Caco-2 (cell line): ENCODE measurements at regions not wholly inside any gene's neighbourhood (a gene's known extent, or its start where the extent isn't known, plus 50 kb on each side); places are given as distances from the start of the nearest gene placed in this dataset.

Experiments used
- BruUV-seq: library from RNA; stranded (reverse); fragments of 400-500 nt; replicated peaks from 2 replicates; lab custom pipeline; 2021; lab: Mats Ljungman, UMichigan
- CTCF ChIA-PET: fragments of 300-600 bp; sonication (Branson Sonifier 250); formaldehyde crosslinking; loops from one replicate; lab custom pipeline; 2022; ENCODE audit warnings: antibody characterized with exemption; lab: Charles Lee
- POLR2A ChIA-PET: fragments of 300-600 bp; sonication (Branson Sonifier 250); formaldehyde crosslinking; loops from one replicate; lab custom pipeline; 2022; ENCODE audit warnings: antibody characterized with exemption; lab: Charles Lee
- DNase-seq, 2 experiments: peaks; one replicate each; pipeline versions ENCODE4 v3.0.0 to v3.0.0-alpha.2; 2020 to 2022
- H3K27me3 ChIP-seq: replicated peaks from 2 replicates; pipeline ENCODE4 v1.6.0; 2011; ENCODE audit warnings: low read length; ENCODE audit not compliant: control insufficient read depth, insufficient read depth
- H3K36me3 ChIP-seq: 2 replicates; pipeline ENCODE4 v1.5.1; 2011; ENCODE audit warnings: low read length; ENCODE audit not compliant: control insufficient read depth, insufficient read depth
- H3K4me1 ChIP-seq: fragments of 250-450 bp; sonication (Bioruptor Pico); 2 replicates; pipeline ENCODE4 v1.5.1; 2020; ENCODE audit warnings: mild to moderate bottlenecking
- H3K4me3 ChIP-seq: 2 replicates; pipeline ENCODE4 v1.5.1; 2011; ENCODE audit warnings: low read depth, mild to moderate bottlenecking, control low read depth, low read length
- H3K9me3 ChIP-seq: fragments of 250-450 bp; sonication (Bioruptor Pico); 2 replicates; pipeline ENCODE4 v1.5.1; 2020; ENCODE audit warnings: mild to moderate bottlenecking, moderate library complexity
- H3K27ac Mint-ChIP-seq: one replicate; pipeline ENCODE4 v1.8.0; 2022; ENCODE audit warnings: mixed read lengths; ENCODE audit not compliant: unreplicated experiment
- H3K27me3 Mint-ChIP-seq: one replicate; pipeline ENCODE4 v1.8.0; 2022; ENCODE audit warnings: mixed read lengths; ENCODE audit not compliant: insufficient read depth, unreplicated experiment
- H3K36me3 Mint-ChIP-seq: one replicate; pipeline ENCODE4 v1.8.0; 2022; ENCODE audit warnings: mild to moderate bottlenecking, mixed read lengths; ENCODE audit not compliant: insufficient read depth, unreplicated experiment
- H3K4me1 Mint-ChIP-seq: one replicate; pipeline ENCODE4 v1.8.0; 2022; ENCODE audit warnings: low read depth, mixed read lengths; ENCODE audit not compliant: unreplicated experiment
- H3K4me3 Mint-ChIP-seq: one replicate; pipeline ENCODE4 v1.8.0; 2022; ENCODE audit warnings: mild to moderate bottlenecking, moderate library complexity, mixed read lengths; ENCODE audit not compliant: unreplicated experiment
- H3K9me3 Mint-ChIP-seq: one replicate; pipeline ENCODE4 v1.8.0; 2022; ENCODE audit warnings: mixed read lengths; ENCODE audit not compliant: unreplicated experiment
- intact Hi-C: fragments of 100-400 bp; cut with micrococcal nuclease; formaldehyde crosslinking; loops from one replicate; pipeline ENCODE4 v1.10.0; 2022; ENCODE audit not compliant: unreplicated experiment
- TF ChIP-seq, protein P1 (sequence below), 2 experiments: fragments of 200-600 bp in 1 of 2; IDR thresholded peaks; 1 replicate in 1 of 2; 2 replicates in 1 of 2; pipeline versions ENCODE4 v1.5.1 to v1.8.0; 2011 to 2022; ENCODE audit warnings: antibody characterized with exemption in 1 of 2, control low read depth in 1 of 2, inconsistent platforms in 1 of 2, low read depth in 1 of 2, low read length in 1 of 2, mild to moderate bottlenecking in 1 of 2, moderate library complexity in 1 of 2; ENCODE audit not compliant: insufficient read depth in 1 of 2, severe bottlenecking in 1 of 2, unreplicated experiment in 1 of 2

DNA sequence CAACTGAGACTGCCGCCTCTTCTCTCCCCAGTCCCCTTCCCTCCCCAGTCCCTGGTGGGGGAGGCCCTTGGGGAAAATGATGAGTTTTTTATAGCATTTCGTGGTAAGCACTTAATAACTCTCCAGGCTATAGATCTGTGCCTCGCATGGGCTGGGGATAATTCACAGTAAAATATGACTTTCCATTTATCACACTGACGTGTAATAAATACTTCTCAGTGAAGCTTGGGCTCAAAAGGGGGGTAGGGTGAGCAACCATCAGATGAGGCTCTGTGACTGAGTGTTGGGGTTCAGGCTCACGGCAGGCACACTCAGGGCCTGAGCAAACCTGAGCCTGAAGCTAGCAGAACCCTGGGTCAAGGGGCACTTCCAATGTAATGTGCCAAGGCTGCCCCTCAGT lies 101.6 kb downstream of the CCT6B start:
- TF ChIP-seq, protein P1, sequence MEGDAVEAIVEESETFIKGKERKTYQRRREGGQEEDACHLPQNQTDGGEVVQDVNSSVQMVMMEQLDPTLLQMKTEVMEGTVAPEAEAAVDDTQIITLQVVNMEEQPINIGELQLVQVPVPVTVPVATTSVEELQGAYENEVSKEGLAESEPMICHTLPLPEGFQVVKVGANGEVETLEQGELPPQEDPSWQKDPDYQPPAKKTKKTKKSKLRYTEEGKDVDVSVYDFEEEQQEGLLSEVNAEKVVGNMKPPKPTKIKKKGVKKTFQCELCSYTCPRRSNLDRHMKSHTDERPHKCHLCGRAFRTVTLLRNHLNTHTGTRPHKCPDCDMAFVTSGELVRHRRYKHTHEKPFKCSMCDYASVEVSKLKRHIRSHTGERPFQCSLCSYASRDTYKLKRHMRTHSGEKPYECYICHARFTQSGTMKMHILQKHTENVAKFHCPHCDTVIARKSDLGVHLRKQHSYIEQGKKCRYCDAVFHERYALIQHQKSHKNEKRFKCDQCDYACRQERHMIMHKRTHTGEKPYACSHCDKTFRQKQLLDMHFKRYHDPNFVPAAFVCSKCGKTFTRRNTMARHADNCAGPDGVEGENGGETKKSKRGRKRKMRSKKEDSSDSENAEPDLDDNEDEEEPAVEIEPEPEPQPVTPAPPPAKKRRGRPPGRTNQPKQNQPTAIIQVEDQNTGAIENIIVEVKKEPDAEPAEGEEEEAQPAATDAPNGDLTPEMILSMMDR (IDR thresholded peaks at IDR 0.05; ENCODE audit: insufficient read depth in 1 of 2, low read depth in 1 of 2, low read length in 1 of 2, severe bottlenecking in 1 of 2, unreplicated experiment in 1 of 2): no peak
- peaks cover 23% of the 10 kb centered on the region for H3K27me3 Mint-ChIP-seq
- POLR2A ChIA-PET: no interaction called here

DNA sequence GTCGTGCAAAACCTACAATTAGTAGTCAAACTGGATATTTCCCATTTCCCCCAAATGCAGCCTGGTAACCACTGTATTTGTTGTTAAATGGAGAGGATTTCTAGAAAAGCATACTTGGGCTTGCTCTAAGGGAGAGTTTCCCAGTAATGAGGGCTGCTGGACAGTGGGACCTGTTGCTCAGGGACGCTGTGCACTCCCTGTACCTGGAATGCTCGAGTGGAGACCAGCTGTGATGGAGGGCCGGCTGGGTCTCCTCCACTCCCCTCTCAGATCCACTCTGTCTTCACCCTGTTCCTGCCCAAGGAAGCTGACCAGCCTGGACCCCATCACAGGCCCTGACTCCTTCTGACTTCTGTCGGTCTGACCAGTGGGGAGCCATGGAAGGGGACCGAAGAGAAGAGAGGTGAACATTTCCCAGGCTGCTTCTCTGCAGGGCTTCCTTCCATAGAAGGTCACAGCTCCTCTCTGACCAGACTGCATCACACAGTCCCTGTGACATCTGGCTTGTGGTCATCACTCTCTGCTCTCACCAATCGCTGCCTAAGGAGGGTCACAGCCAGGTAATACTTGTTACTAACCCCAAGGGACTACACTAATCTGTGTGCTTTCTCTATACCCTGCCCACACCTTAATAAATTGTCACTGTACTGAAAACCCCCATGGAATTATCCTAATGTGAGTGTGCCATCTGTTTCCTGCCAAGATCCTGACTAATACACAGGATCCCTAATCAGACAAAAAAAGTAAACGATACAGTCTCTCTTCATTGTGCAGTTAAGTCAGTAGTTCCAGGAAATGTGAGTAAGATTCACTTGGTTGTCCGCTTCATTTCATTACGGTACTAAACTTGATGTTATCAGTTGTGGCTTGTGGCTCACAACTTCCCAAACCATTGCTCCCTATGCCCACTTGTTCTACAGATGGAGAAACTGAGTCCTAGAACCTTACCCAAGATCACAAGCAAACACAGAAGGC lies 102.4 kb downstream of the CCT6B start:
- H3K36me3 Mint-ChIP-seq: no peaks in the 10 kb centered on the region
- ChIA-PET POLR2A (no interaction called here), CTCF (no interaction called here)

More for the DNA sequence above, 101.6 kb downstream of the CCT6B start:
- intact Hi-C loops: no loop called here
- no peak overlapping the region for H3K4me3 Mint-ChIP-seq
- no peaks in the 10 kb centered on the region for H3K36me3 Mint-ChIP-seq
- H3K27ac Mint-ChIP-seq: no peak overlapping the region
- H3K4me3 ChIP-seq: no peak overlapping the region
- no peaks in the 10 kb centered on the region for H3K9me3 Mint-ChIP-seq
- no TSS peak for BruUV-seq
- no peaks in the 10 kb centered on the region for H3K27me3 ChIP-seq
- H3K4me1 Mint-ChIP-seq: no peaks in the 10 kb centered on the region
- no peaks in the 10 kb centered on the region for H3K36me3 ChIP-seq
- H3K9me3 ChIP-seq: no peaks in the 10 kb centered on the region
- no peaks in the 10 kb centered on the region for H3K4me1 ChIP-seq
- DNase-seq: no peak
- CTCF ChIA-PET: no interaction called here

DNA sequence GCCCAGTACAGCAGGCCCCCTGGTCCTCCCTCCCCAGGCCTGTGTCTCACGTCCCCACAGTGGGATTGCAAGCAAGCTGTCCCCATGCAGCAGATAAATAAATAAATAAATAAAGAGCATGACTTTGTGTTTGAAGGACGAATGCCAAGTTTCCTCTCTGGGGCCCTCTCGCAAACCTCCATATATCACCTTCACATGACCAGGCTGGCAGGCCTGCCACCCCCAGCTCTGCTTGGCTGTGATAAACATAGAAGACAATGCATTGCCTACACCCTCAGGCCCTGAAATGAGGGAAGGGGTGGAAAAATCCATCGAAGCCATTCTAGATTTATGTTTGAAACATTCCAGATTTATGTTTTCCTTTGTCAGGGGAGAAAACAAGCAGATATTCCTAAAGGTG lies 107.3 kb downstream of the CCT6B start:
- Histone ChIP-seq H3K4me1 (no peaks in the 10 kb centered on the region), H3K9me3 (no peaks in the 10 kb centered on the region), H3K4me3 (no peak overlapping the region), H3K27me3 (no peaks in the 10 kb centered on the region), H3K36me3 (no peaks in the 10 kb centered on the region)
- POLR2A ChIA-PET: no interaction called here
- H3K9me3 Mint-ChIP-seq: no peaks in the 10 kb centered on the region
- H3K36me3 Mint-ChIP-seq: no peaks in the 10 kb centered on the region
- BruUV-seq: no TSS peak
- H3K27me3 Mint-ChIP-seq: peaks cover 14% of the 10 kb centered on the region
- intact Hi-C loops: no loop called here
- no peak overlapping the region for H3K27ac Mint-ChIP-seq
- no peak overlapping the region for H3K4me3 Mint-ChIP-seq
- CTCF ChIA-PET: no interaction called here
- DNase-seq: no peak
- TF ChIP-seq, protein P1 (IDR thresholded peaks at IDR 0.05; ENCODE audit: insufficient read depth in 1 of 2, low read depth in 1 of 2, low read length in 1 of 2, severe bottlenecking in 1 of 2, unreplicated experiment in 1 of 2): no peak
- no peaks in the 10 kb centered on the region for H3K4me1 Mint-ChIP-seq

More for the DNA sequence above, 102.4 kb downstream of the CCT6B start:
- BruUV-seq: no TSS peak
- no peak for DNase-seq
- no peaks in the 10 kb centered on the region for H3K27me3 ChIP-seq
- no peak overlapping the region for H3K4me3 Mint-ChIP-seq
- no peaks in the 10 kb centered on the region for H3K4me1 Mint-ChIP-seq
- TF ChIP-seq, protein P1 (IDR thresholded peaks at IDR 0.05; ENCODE audit: insufficient read depth in 1 of 2, low read depth in 1 of 2, low read length in 1 of 2, severe bottlenecking in 1 of 2, unreplicated experiment in 1 of 2): no peak
- H3K36me3 ChIP-seq: no peaks in the 10 kb centered on the region
- H3K9me3 Mint-ChIP-seq: no peaks in the 10 kb centered on the region
- intact Hi-C loops: no loop called here
- no peaks in the 10 kb centered on the region for H3K4me1 ChIP-seq
- H3K4me3 ChIP-seq: no peak overlapping the region
- no peak overlapping the region for H3K27ac Mint-ChIP-seq
- H3K27me3 Mint-ChIP-seq: peaks cover 22% of the 10 kb centered on the region
- no peaks in the 10 kb centered on the region for H3K9me3 ChIP-seq
